SK-N-SH (cell line): ENCODE measurements at regions not wholly inside any gene's neighbourhood (a gene's known extent, or its start where the extent isn't known, plus 50 kb on each side); places are given as distances from the start of the nearest gene placed in this dataset.

Experiments used
- CTCF ChIA-PET: fragments of 300-600, 350-600 bp; formaldehyde crosslinking; extraction: SDS; loops from one replicate; lab custom pipeline; 2021; lab: Yijun Ruan, JAX
- POLR2A ChIA-PET: fragments of 350-600 bp; sonication (Branson Sonifier 250); formaldehyde crosslinking; extraction: SDS; loops from one replicate; lab custom pipeline; 2020; ENCODE audit warnings: antibody characterized with exemption, inconsistent platforms; lab: Yijun Ruan, JAX
- DNase-seq: peaks from one replicate; pipeline ENCODE4 v3.0.0; 2012
- H2AFZ ChIP-seq: fragments of 200-600 bp; sonication (generic); 2 replicates; pipeline ENCODE4 v1.8.1; 2016; ENCODE audit warnings: antibody characterized with exemption, mild to moderate bottlenecking, low read depth
- H3F3A ChIP-seq: fragments of 200-600 bp; sonication (generic); replicated peaks from 2 replicates; pipeline ENCODE3; 2016; ENCODE audit warnings: antibody characterized with exemption, mild to moderate bottlenecking; ENCODE audit not compliant: insufficient read depth
- H3K27ac ChIP-seq, 2 experiments: fragments of 200-500 bp in 1 of 2; fragments of 200-600 bp in 1 of 2; sonication (Bioruptor generic) in 1 of 2; sonication (generic), shearing (Covaris generic) in 1 of 2; 2 replicates each; pipeline versions ENCODE4 v1.5.1 to v1.6.1; 2014 to 2016; ENCODE audit warnings: low read depth in 2 of 2, inconsistent platforms in 1 of 2, low read length in 1 of 2, mild to moderate bottlenecking in 1 of 2, mixed read lengths in 1 of 2
- H3K27me3 ChIP-seq: fragments of 200-600 bp; sonication (generic), shearing (Covaris generic); 2 replicates; pipeline ENCODE4 v1.6.1; 2016; ENCODE audit warnings: mixed run types; ENCODE audit not compliant: insufficient read depth
- H3K36me3 ChIP-seq, 2 experiments: fragments of 200-500 bp in 1 of 2; fragments of 200-600 bp in 1 of 2; sonication (Bioruptor generic) in 1 of 2; sonication (generic) in 1 of 2; replicated peaks in 1 of 2; 2 replicates each; pipeline versions ENCODE3 to v1.5.1; 2014 to 2016; ENCODE audit warnings: low read length in 1 of 2, mild to moderate bottlenecking in 1 of 2; ENCODE audit not compliant: insufficient read depth in 2 of 2, control insufficient read depth in 1 of 2
- H3K4me1 ChIP-seq, 2 experiments: fragments of 200-500 bp in 1 of 2; fragments of 200-600 bp in 1 of 2; sonication (Bioruptor generic) in 1 of 2; sonication (generic), shearing (Covaris generic) in 1 of 2; 2 replicates each; pipeline versions ENCODE4 v1.5.1 to v1.6.1; 2014 to 2016; ENCODE audit warnings: low read depth in 1 of 2, low read length in 1 of 2, mixed run types in 1 of 2; ENCODE audit not compliant: insufficient read depth in 2 of 2, control insufficient read depth in 1 of 2
- H3K4me2 ChIP-seq: fragments of 200-600 bp; sonication (generic), shearing (Covaris generic); 2 replicates; pipeline ENCODE4 v1.6.1; 2017; ENCODE audit warnings: mixed run types
- H3K4me3 ChIP-seq, 2 experiments: fragments of 200-500 bp in 1 of 2; fragments of 200-600 bp in 1 of 2; sonication (Bioruptor generic) in 1 of 2; sonication (generic), shearing (Covaris generic) in 1 of 2; 2 replicates each; pipeline versions ENCODE4 v1.5.1 to v1.8.1; 2014 to 2016; ENCODE audit warnings: low read depth in 2 of 2, inconsistent platforms in 1 of 2, low read length in 1 of 2, mild to moderate bottlenecking in 1 of 2, mixed read lengths in 1 of 2, moderate library complexity in 1 of 2
- H3K79me2 ChIP-seq: fragments of 200-600 bp; sonication (generic); 2 replicates; pipeline ENCODE4 v1.8.1; 2017; ENCODE audit warnings: mild to moderate bottlenecking; ENCODE audit not compliant: insufficient read depth
- H3K9ac ChIP-seq: fragments of 200-600 bp; sonication (generic); 2 replicates; pipeline ENCODE4 v1.6.1; 2017; ENCODE audit warnings: mixed run types
- H3K9me2 ChIP-seq: fragments of 200-600 bp; sonication (generic); 2 replicates; pipeline ENCODE4 v1.6.1; 2017; ENCODE audit warnings: mixed run types
- H3K9me3 ChIP-seq: fragments of 200-600 bp; sonication (generic); 2 replicates; pipeline ENCODE4 v1.6.1; 2017; ENCODE audit warnings: mixed run types, mild to moderate bottlenecking, moderate library complexity
- H4K20me1 ChIP-seq: fragments of 200-600 bp; sonication (generic); 2 replicates; pipeline ENCODE4 v1.6.1; 2017; ENCODE audit warnings: mild to moderate bottlenecking, mixed run types; ENCODE audit not compliant: insufficient read depth
- CHD2 ChIP-seq: fragments of 150-350 bp; IDR thresholded peaks from 2 replicates; pipeline ENCODE4 v1.6.1; 2018; ENCODE audit warnings: low read length; ENCODE audit not compliant: partially characterized antibody
- ELF1 ChIP-seq: IDR thresholded peaks from 2 replicates; pipeline ENCODE4 v1.4.0; 2012
- EZH2phosphoT487 ChIP-seq: fragments of 200-600 bp; sonication (generic); IDR thresholded peaks from 2 replicates; pipeline ENCODE4 v1.6.1; 2017; ENCODE audit warnings: low read depth, mixed run types, mild to moderate bottlenecking, antibody characterized with exemption, moderate library complexity, borderline replicate concordance
- FOSL2 ChIP-seq: IDR thresholded peaks from 2 replicates; pipeline ENCODE4 v1.4.0; 2012; ENCODE audit warnings: low read depth, mild to moderate bottlenecking, moderate library complexity, borderline replicate concordance
- FOXM1 ChIP-seq: IDR thresholded peaks from 2 replicates; pipeline ENCODE4 v1.4.0; 2012; ENCODE audit warnings: low read depth, mild to moderate bottlenecking
- GABPA ChIP-seq: IDR thresholded peaks from 2 replicates; pipeline ENCODE4 v1.4.0; 2012; ENCODE audit warnings: low read depth, mild to moderate bottlenecking
- MAX ChIP-seq: IDR thresholded peaks from 2 replicates; pipeline ENCODE4 v1.4.0; 2012; ENCODE audit warnings: low read depth
- MXI1 ChIP-seq: IDR thresholded peaks from 2 replicates; pipeline ENCODE4 v1.6.1; 2012; ENCODE audit warnings: mild to moderate bottlenecking, low read depth, low read length, improper control_type of control experiment
- NFIC ChIP-seq: IDR thresholded peaks from 2 replicates; pipeline ENCODE4 v1.4.0; 2012; ENCODE audit warnings: borderline replicate concordance
- NRF1 ChIP-seq: IDR thresholded peaks from 2 replicates; pipeline ENCODE4 v1.6.1; 2012; ENCODE audit warnings: low read depth, mild to moderate bottlenecking, low read length
- POLR2AphosphoS5 ChIP-seq: IDR thresholded peaks from 2 replicates; pipeline ENCODE4 v1.6.1; 2012; ENCODE audit warnings: low read depth, low read length
- RCOR1 ChIP-seq: fragments of 150-350 bp; IDR thresholded peaks from 2 replicates; pipeline ENCODE4 v1.6.1; 2017; ENCODE audit warnings: antibody characterized with exemption, low read length
- RFX5 ChIP-seq: IDR thresholded peaks from 2 replicates; pipeline ENCODE4 v1.6.1; 2012; ENCODE audit warnings: mild to moderate bottlenecking, improper control_type of control experiment, low read length
- RXRA ChIP-seq: IDR thresholded peaks from 2 replicates; pipeline ENCODE4 v1.4.0; 2012; ENCODE audit warnings: low read depth, mild to moderate bottlenecking, borderline replicate concordance
- SIN3A ChIP-seq: IDR thresholded peaks from 2 replicates; pipeline ENCODE4 v1.6.1; 2012; ENCODE audit warnings: low read depth, mild to moderate bottlenecking, low read length, moderate library complexity, borderline replicate concordance
- SMC3 ChIP-seq: IDR thresholded peaks from 2 replicates; pipeline ENCODE4 v1.6.1; 2012; ENCODE audit warnings: low read depth, low read length, improper control_type of control experiment
- TAF1 ChIP-seq: IDR thresholded peaks from 2 replicates; pipeline ENCODE4 v1.6.1; 2012; ENCODE audit warnings: low read depth, mild to moderate bottlenecking, low read length, moderate library complexity, borderline replicate concordance
- TEAD4 ChIP-seq: IDR thresholded peaks from 2 replicates; pipeline ENCODE4 v1.4.0; 2012; ENCODE audit warnings: mild to moderate bottlenecking, borderline replicate concordance; ENCODE audit not compliant: insufficient read depth
- USF1 ChIP-seq: IDR thresholded peaks from 2 replicates; pipeline ENCODE4 v1.4.0; 2012; ENCODE audit warnings: low read depth, borderline replicate concordance
- YY1 ChIP-seq: IDR thresholded peaks from 2 replicates; pipeline ENCODE4 v1.4.0; 2012; ENCODE audit warnings: low read depth, mild to moderate bottlenecking
- WGBS: methylation state at CpG from one replicate; pipeline ENCODE4 v1.1.6; 2017; ENCODE audit warnings: low lambda C conversion rate; 5-methylcytosine and 5-hydroxymethylcytosine counted together

GRCh38 chr9:108184009-108184408, 671.8 kb downstream of the ACTL7B start:
- Histone ChIP-seq H3K4me3 (no peak overlapping the region), H3K27me3 (no peaks in the 10 kb centered on the region; the same call in 1 of the 2 replicates), H3K9me2 (no peaks in the 10 kb centered on the region), H3F3A (no peaks in the 10 kb centered on the region), H3K79me2 (no peaks in the 10 kb centered on the region), H3K4me1 (no peaks in the 10 kb centered on the region), H4K20me1 (no peaks in the 10 kb centered on the region), H3K9me3 (no peaks in the 10 kb centered on the region), H3K27ac (no peak overlapping the region), H3K36me3 (no peaks in the 10 kb centered on the region), H2AFZ (no peak overlapping the region), H3K9ac (no peak overlapping the region), H3K4me2 (no peak overlapping the region)
- 61% methylated on average over 3 of the region's 3 CpGs for WGBS
- no peak for TF ChIP-seq TAF1
- no peak for TF ChIP-seq SMC3
- TF ChIP-seq NFIC: no peak
- no peak for TF ChIP-seq RFX5
- no peak for TF ChIP-seq ELF1
- TF ChIP-seq MXI1: no peak
- TF ChIP-seq SIN3A: no peak
- TF ChIP-seq FOXM1: no peak
- TF ChIP-seq NRF1: no peak
- TF ChIP-seq YY1: no peak
- no peak for TF ChIP-seq RCOR1
- no peak for TF ChIP-seq GABPA
- TF ChIP-seq TEAD4: no peak
- no peak for TF ChIP-seq USF1
- TF ChIP-seq RXRA: no peak
- TF ChIP-seq MAX: no peak
- no peak for DNase-seq
- CTCF ChIA-PET: no interaction called here
- POLR2A ChIA-PET: no interaction called here

GRCh38 chr9:108182950-108183381, 672.8 kb downstream of the ACTL7B start:
- H3K4me2 ChIP-seq: no peak overlapping the region
- WGBS: 27% methylated on average over 5 of the region's 5 CpGs
- no peak overlapping the region for H3K4me3 ChIP-seq
- no peak for DNase-seq
- TF ChIP-seq EZH2phosphoT487: no peak
- no peak for TF ChIP-seq RFX5
- TF ChIP-seq FOSL2: no peak
- TF ChIP-seq GABPA: no peak
- no peak for TF ChIP-seq TAF1
- TF ChIP-seq POLR2AphosphoS5: no peak
- TF ChIP-seq CHD2: no peak
- TF ChIP-seq NFIC: no peak
- H3K9me3 ChIP-seq: no peaks in the 10 kb centered on the region
- H3K27me3 ChIP-seq: no peaks in the 10 kb centered on the region; the same call in 1 of the 2 replicates
- H3F3A ChIP-seq: no peaks in the 10 kb centered on the region
- no peak overlapping the region for H2AFZ ChIP-seq
- ChIA-PET POLR2A (no interaction called here), CTCF (no interaction called here)
- H3K79me2 ChIP-seq: no peaks in the 10 kb centered on the region
- no peaks in the 10 kb centered on the region for H3K36me3 ChIP-seq
- H3K9ac ChIP-seq: no peak overlapping the region
- H3K4me1 ChIP-seq: no peaks in the 10 kb centered on the region
- H4K20me1 ChIP-seq: no peaks in the 10 kb centered on the region
- H3K27ac ChIP-seq: no peak overlapping the region
- no peaks in the 10 kb centered on the region for H3K9me2 ChIP-seq
